GM19467 (cell line): ENCODE measurements at regions not wholly inside any gene's neighbourhood (a gene's known extent, or its start where the extent isn't known, plus 50 kb on each side); places are given as distances from the start of the nearest gene placed in this dataset.

ENCODE experiments used
- ATAC-seq: cut with Tn5 transposase; IDR thresholded peaks from one replicate; pipeline ENCODE4 v1.9.1; 2021; ENCODE audit warnings: mild to moderate bottlenecking, moderate library complexity; ENCODE audit not compliant: unreplicated experiment

DNA sequence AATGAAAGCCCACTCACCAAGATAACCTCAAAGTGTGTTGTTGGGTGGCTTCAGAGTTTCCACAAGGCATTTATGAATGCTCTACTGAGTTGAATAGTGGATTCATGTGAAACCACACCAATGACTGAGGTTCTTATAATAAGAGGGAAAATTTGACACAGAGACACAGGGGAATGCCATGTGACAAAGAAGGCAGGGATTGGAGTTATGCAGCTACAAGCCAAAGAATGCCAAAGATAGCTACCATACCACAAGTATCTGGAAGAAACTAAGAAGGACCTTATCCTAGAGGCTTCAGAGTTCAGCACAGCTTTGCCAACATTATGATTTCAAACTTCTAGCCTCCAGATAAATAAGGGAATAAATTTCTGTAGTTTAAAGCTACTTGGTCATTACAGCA, 68.0 kb upstream of the PCDH15 start:
- no peak for ATAC-seq

DNA sequence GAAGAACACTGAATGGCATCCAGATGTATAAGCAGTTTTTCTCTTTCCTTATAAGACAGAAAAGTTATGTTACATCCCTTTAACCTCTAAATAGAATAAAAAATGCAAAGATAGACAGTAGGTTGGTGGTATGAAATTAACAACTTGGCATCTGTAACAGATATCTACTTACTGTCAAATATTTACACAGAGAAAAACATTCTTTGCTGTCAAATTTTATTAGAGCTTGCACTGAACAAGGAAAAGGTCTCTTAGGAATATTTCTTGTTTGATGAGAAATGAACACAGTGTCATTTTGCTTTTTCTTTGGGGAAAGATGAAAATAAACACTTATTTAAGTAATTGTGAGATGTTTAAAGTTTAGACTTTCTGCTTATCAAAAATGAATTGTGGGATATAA, 65.6 kb upstream of the PCDH15 start:
- no peak for ATAC-seq

DNA sequence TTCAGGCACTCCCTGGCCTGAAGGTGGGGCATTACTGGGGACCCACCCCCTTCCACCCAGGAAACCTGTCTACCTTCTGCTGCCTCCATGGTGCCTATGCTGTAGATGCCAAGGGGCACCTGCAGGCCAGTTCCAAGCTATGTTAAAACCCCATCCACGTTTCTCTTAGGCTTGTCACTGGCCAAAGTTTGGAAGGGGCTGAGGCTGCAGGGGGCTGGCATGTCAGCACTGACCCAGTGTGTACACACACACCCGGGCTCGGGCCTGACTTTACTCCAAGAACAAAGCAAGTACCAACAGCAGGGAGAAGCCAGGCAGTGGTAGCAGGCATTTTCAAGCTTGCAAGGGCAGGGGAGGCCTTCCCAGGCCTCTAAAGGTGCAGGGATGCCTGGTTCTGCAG, 53.8 kb upstream of the PCDH15 start:
- no peak for ATAC-seq

DNA sequence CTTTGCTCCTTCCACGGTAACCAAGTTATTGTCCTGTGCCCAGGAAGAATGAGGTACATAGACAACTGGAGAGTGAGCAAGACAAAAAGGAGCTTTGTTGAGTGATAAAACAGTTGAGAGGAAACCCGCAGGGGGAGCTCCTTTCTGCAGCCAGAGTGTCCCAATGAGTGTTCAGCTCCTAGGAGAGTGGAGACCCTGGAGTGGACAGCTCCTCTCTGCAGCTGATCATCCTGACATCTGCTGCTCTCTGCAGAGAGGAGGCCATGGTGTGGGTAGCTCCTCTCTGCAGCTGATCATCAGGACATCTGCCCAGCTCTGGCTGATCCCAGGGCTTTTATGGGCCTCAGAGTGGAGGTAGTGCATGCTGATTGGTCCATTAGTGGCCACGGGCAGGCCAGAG, 53.4 kb upstream of the PCDH15 start:
- ATAC-seq, result no peak

DNA sequence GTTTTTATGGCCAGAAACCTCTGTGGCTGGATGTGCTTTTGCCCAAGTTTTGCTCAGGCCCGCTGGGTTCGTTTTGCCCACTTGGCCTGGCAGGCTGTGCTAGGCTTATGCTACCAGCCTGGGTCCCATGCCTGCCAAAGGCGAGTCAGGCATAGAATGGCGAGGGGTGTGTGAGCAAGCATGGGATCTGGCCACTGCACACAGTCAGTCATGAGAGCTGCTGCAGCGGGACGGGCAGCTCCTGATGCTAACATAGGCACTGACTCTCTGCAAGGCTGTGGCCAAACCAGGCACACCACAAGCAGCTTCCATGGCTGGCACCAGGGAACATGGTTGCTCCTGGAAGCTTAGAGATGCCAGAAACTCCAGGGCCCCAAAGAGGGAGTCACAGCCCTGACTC, 52.9 kb upstream of the PCDH15 start:
- no peak for ATAC-seq
